ENCODE measurements at regions not wholly inside any gene's neighbourhood (a gene's known extent, or its start where the extent isn't known, plus 50 kb on each side); places are given as distances from the start of the nearest gene placed in this dataset.

DNA sequence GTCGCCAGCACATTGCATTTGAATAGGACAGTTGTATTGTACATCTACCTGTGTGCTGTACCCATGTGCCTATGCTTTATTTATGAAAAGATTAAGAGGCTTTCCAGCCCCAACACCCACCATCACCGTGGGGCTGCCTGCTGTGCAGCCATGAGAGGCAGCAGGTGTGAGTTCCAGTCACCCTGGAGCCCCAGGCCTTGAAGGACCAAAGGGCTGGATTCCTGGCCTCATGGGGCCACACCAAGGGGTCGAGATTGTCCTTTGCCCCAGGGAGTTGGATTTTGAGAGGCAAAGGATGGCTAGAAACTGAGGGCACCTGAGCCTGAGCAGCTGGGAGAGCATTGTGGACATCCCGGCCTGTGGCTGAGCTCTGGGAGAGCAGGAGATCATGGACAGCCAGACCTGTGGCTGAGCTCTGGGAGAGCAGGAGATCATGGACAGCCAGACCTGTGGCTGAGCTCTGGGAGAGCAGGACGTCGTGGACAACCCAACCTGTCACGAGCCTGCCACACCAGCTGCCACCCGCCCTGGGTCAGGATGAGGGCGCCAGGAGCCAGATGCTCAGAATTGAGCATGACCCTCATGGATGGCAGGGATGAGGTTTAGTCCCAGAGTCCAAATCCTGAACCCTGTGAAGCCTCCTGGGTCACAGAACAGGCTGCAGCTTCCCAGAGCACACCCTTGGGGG lies 182.5 kb upstream of the RAB6C start:
- no peak for DNase-seq (ENCODE audit: extremely low read depth, low read depth)
- no peak overlapping the region for H3K4me3 ChIP-seq (replicated peaks; ENCODE audit: low read depth, low read length)
- TF ChIP-seq, protein P1, sequence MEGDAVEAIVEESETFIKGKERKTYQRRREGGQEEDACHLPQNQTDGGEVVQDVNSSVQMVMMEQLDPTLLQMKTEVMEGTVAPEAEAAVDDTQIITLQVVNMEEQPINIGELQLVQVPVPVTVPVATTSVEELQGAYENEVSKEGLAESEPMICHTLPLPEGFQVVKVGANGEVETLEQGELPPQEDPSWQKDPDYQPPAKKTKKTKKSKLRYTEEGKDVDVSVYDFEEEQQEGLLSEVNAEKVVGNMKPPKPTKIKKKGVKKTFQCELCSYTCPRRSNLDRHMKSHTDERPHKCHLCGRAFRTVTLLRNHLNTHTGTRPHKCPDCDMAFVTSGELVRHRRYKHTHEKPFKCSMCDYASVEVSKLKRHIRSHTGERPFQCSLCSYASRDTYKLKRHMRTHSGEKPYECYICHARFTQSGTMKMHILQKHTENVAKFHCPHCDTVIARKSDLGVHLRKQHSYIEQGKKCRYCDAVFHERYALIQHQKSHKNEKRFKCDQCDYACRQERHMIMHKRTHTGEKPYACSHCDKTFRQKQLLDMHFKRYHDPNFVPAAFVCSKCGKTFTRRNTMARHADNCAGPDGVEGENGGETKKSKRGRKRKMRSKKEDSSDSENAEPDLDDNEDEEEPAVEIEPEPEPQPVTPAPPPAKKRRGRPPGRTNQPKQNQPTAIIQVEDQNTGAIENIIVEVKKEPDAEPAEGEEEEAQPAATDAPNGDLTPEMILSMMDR (IDR thresholded peaks at IDR 0.05; ENCODE audit: low read depth, low read length, missing control alignments) = no peak

DNA sequence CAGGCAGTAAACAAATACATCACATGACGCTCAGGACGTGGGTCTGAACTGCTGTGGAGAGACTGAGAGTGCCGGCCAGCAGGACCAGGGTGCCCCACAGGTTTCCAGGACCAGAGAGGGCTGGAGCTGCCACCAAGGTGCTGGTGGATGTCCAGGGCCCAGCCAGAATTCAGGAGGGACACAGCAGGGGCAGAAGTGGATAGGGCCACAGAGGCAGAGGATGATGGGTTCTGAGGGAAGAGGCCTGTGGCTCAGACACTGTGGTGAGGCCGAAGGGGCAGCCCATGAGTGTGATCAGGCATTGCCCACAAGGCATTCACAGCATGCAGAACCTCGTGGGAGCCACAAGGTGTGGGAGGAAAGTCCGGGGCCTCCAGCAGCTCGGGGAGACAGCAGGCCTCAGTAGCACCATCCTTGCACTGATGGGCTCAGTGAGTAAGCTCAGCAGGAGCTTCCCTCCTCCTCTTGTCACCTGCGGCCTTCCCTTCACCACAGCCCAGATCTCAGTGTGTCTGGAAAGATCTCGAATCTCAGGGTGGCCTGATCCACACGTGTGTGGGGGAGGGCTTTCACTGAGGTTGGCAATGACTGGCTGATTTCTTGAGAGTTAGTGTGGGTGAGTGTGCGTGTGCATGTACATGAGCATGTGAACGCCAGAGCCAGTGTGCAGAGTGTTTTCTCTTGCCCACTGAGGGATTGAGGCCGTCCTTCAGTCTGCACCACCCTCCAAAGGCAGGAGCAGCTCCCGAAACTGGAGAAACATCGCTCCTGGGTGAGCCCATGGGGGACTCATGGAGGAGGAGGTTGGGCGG lies 181.8 kb upstream of the RAB6C start:
- TF ChIP-seq, protein P1 (IDR thresholded peaks at IDR 0.05; ENCODE audit: low read depth, low read length, missing control alignments) = no peak
- H3K4me3 ChIP-seq (replicated peaks; ENCODE audit: low read depth, low read length) = no peak overlapping the region
- DNase-seq (ENCODE audit: extremely low read depth, low read depth) = no peak

DNA sequence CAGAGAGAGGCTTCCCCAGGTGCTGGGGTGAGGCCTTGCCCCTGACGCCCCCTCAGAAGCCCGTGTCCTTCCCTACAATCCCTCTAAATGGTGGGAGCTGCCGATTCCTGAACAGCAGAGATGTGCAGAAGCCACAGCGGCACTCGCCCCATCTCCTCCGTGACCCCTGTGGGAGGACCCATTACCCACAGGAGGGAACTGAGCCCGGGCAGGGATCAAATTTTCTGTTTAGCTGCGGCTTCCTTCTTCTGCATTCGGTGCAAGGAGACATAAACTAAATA lies 181.2 kb upstream of the RAB6C start:
- DNase-seq (ENCODE audit: extremely low read depth, low read depth) = no peak
- H3K4me3 ChIP-seq (replicated peaks; ENCODE audit: low read depth, low read length) = no peak overlapping the region
- TF ChIP-seq, protein P1 (IDR thresholded peaks at IDR 0.05; ENCODE audit: low read depth, low read length, missing control alignments) = no peak

DNA sequence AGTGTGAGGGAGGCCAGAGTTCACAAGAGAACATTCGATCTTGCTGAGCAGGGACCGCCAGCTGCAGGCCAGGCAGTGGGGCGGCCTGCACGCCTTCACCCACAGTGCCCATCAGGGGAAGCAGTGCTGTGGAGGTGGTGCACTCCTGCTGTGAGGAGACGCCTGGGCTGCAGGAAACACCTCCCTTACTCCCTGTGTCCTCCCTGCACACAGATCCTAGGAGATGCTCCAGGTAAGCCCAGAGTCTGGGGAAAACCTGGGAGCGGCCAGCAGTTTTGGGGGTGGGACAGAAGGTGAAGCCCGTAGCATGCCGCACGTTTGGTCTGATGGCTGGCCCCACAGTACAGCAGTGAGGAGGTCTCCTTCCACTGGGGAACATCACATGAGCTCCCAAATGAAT lies 180.8 kb upstream of the RAB6C start:
- DNase-seq (ENCODE audit: extremely low read depth, low read depth) = no peak
- H3K4me3 ChIP-seq (replicated peaks; ENCODE audit: low read depth, low read length) = no peak overlapping the region
- TF ChIP-seq, protein P1 (IDR thresholded peaks at IDR 0.05; ENCODE audit: low read depth, low read length, missing control alignments) = no peak

DNA sequence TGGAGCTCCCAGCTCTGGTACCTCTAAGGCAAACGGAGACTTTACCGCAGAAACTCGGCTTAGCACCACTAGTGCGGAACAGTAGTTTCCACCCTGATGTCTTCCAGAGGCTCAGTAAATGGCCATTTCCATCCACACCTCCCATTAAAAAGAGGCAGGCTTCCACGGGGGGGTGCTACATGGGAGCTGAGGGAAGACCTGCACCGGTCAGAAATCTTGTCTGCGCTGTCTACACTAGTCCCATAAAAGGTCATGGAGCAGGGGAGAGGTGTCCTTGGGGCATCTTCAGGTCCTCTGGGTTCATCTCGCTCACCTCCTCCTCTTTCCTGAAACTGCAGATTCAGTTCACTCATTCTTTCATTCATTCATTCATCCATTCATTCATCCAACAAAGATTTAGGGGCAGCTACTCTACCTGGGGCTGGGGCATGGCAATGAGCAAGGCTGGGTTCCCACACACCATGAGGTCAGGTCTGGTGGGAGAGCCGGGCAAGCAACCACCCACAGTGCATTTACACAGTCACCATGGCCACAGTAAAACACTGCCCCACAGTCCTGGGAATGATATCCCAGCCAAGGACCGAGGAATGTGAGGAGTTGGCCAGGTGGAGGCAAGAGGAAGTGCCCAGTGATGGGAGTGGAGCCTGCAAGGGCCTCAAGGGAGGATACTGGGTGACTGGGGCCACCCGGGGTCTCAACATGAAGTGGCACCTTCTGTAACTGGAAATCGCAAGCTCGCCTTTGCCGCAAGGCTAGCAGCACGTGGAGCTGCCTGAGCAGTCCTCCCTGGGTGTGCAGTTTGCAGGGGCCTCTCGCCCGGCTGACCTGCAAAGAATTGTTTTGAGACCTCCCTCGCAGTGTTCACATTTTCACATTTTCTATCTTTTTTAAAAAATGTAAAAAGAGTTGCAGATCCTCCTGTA lies 180.2 kb upstream of the RAB6C start:
- no peak overlapping the region for H3K4me3 ChIP-seq (replicated peaks; ENCODE audit: low read depth, low read length)
- no peak for DNase-seq (ENCODE audit: extremely low read depth, low read depth)
- TF ChIP-seq, protein P1 (IDR thresholded peaks at IDR 0.05; ENCODE audit: low read depth, low read length, missing control alignments) = no peak

DNA sequence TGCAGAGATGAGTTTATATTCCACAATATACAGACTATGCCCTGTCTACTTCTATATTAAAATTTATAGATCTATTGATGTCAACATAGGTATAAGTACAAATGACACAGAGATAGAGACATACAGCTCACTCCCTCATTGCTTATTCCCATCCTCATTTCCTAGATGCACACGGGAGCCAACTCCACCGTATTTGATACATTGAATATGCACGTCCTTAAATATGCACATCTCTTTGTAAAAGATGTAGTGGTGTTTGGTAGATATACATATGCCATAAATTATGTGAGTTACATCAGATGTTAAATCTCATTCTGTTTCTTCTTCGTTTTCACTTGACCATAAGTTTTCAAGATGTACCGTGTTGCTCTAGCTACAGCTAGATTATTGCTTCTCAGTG lies 179.2 kb upstream of the RAB6C start:
- DNase-seq (ENCODE audit: extremely low read depth, low read depth) = no peak
- TF ChIP-seq, protein P1 (IDR thresholded peaks at IDR 0.05; ENCODE audit: low read depth, low read length, missing control alignments) = no peak
- no peak overlapping the region for H3K4me3 ChIP-seq (replicated peaks; ENCODE audit: low read depth, low read length)
